A549 (cell line): ENCODE measurements at regions not wholly inside any gene's neighbourhood (a gene's known extent, or its start where the extent isn't known, plus 50 kb on each side); places are given as distances from the start of the nearest gene placed in this dataset.

Experiments
- CEBPB ChIP-seq, 2 experiments: fragments of >200 bp in 1 of 2; sonication (Bioruptor Twin) in 1 of 2; formaldehyde crosslinking in 1 of 2; IDR thresholded peaks; 2 replicates each; pipeline ENCODE4 v1.6.1; 2012 to 2016
- FOSB ChIP-seq: fragments of 250-450 bp; sonication (Bioruptor Pico); IDR thresholded peaks from 2 replicates; pipeline ENCODE4 v1.5.0; 2020; ENCODE audit warnings: mild to moderate bottlenecking, moderate library complexity
- HDAC2 ChIP-seq: fragments of 200-600 bp; sonication (generic); IDR thresholded peaks from 2 replicates; pipeline ENCODE4 v1.6.1; 2016
- HOXA7 ChIP-seq: fragments of 250-450 bp; sonication (Bioruptor Pico); IDR thresholded peaks from 2 replicates; pipeline ENCODE4 v1.5.0; 2020; ENCODE audit warnings: mild to moderate bottlenecking, moderate library complexity
- KDM1A ChIP-seq: fragments of 200-600 bp; sonication (generic); IDR thresholded peaks from 2 replicates; pipeline ENCODE4 v1.6.1; 2016; ENCODE audit warnings: low read depth, mild to moderate bottlenecking
- POLR2A ChIP-seq: IDR thresholded peaks from 2 replicates; pipeline ENCODE4 v1.6.1; 2012; ENCODE audit warnings: mild to moderate bottlenecking, low read length
- POLR2AphosphoS2 ChIP-seq: conservative IDR thresholded peaks from 2 replicates; pipeline ENCODE4 v1.6.1; 2012; ENCODE audit warnings: low read length, improper control_type of control experiment, inconsistent platforms
- RAD21 ChIP-seq, 2 experiments: fragments of >200 bp in 1 of 2; sonication (Bioruptor Twin) in 1 of 2; formaldehyde crosslinking in 1 of 2; IDR thresholded peaks in 1 of 2; conservative IDR thresholded peaks in 1 of 2; 2 replicates in 1 of 2; 3 replicates in 1 of 2; pipeline ENCODE4 v1.6.1; 2012 to 2018; ENCODE audit warnings: inconsistent platforms in 1 of 2
- REST ChIP-seq: fragments of 200-600 bp; sonication (generic); IDR thresholded peaks from 2 replicates; pipeline ENCODE4 v1.6.1; 2016; ENCODE audit warnings: antibody characterized with exemption, mild to moderate bottlenecking, moderate library complexity
- TF ChIP-seq, protein P1 (sequence below): fragments of >200 bp; sonication (Bioruptor Twin); formaldehyde crosslinking; IDR thresholded peaks from 3 replicates; pipeline ENCODE4 v1.5.1; 2016
- TF ChIP-seq, protein P2 (sequence below): fragments of 250-450 bp; sonication (Bioruptor Pico); IDR thresholded peaks from 2 replicates; pipeline ENCODE4 v1.5.0; 2021; ENCODE audit warnings: mild to moderate bottlenecking, moderate library complexity, borderline replicate concordance
- TF ChIP-seq, protein P3 (sequence below): IDR thresholded peaks from 2 replicates; pipeline ENCODE4 v1.6.1; 2012

- no peak for TF ChIP-seq KDM1A
- no peak for TF ChIP-seq FOSB (CRISPR knock-in tag)
- TF ChIP-seq, protein P1, sequence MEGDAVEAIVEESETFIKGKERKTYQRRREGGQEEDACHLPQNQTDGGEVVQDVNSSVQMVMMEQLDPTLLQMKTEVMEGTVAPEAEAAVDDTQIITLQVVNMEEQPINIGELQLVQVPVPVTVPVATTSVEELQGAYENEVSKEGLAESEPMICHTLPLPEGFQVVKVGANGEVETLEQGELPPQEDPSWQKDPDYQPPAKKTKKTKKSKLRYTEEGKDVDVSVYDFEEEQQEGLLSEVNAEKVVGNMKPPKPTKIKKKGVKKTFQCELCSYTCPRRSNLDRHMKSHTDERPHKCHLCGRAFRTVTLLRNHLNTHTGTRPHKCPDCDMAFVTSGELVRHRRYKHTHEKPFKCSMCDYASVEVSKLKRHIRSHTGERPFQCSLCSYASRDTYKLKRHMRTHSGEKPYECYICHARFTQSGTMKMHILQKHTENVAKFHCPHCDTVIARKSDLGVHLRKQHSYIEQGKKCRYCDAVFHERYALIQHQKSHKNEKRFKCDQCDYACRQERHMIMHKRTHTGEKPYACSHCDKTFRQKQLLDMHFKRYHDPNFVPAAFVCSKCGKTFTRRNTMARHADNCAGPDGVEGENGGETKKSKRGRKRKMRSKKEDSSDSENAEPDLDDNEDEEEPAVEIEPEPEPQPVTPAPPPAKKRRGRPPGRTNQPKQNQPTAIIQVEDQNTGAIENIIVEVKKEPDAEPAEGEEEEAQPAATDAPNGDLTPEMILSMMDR: no peak
- TF ChIP-seq CEBPB (IDR thresholded peaks at IDR 0.05): no peak
- TF ChIP-seq, protein P2, sequence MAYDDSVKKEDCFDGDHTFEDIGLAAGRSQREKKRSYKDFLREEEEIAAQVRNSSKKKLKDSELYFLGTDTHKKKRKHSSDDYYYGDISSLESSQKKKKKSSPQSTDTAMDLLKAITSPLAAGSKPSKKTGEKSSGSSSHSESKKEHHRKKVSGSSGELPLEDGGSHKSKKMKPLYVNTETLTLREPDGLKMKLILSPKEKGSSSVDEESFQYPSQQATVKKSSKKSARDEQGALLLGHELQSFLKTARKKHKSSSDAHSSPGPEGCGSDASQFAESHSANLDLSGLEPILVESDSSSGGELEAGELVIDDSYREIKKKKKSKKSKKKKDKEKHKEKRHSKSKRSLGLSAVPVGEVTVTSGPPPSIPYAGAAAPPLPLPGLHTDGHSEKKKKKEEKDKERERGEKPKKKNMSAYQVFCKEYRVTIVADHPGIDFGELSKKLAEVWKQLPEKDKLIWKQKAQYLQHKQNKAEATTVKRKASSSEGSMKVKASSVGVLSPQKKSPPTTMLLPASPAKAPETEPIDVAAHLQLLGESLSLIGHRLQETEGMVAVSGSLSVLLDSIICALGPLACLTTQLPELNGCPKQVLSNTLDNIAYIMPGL (CRISPR knock-in tag): no peak
- no peak for TF ChIP-seq POLR2AphosphoS2
- TF ChIP-seq POLR2A: no peak
- no peak for TF ChIP-seq REST
- TF ChIP-seq HDAC2: no peak
- TF ChIP-seq HOXA7 (CRISPR knock-in tag): no peak
- TF ChIP-seq, protein P3, sequence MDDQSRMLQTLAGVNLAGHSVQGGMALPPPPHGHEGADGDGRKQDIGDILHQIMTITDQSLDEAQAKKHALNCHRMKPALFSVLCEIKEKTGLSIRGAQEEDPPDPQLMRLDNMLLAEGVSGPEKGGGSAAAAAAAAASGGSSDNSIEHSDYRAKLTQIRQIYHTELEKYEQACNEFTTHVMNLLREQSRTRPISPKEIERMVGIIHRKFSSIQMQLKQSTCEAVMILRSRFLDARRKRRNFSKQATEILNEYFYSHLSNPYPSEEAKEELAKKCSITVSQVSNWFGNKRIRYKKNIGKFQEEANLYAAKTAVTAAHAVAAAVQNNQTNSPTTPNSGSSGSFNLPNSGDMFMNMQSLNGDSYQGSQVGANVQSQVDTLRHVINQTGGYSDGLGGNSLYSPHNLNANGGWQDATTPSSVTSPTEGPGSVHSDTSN: no peak
- TF ChIP-seq RAD21 (conservative IDR thresholded peaks at IDR 0.05 in 1 of 2, IDR thresholded peaks at IDR 0.05 in 1 of 2): no peak
Observed at GRCh38 chr11:103596315-103596714, 440.1 kb upstream of the DDI1 start.
